Endothelial cell of umbilical vein (primary cell): ENCODE measurements at regions not wholly inside any gene's neighbourhood (a gene's known extent, or its start where the extent isn't known, plus 50 kb on each side); places are given as distances from the start of the nearest gene placed in this dataset.

Source experiments
- EZH2 ChIP-seq: IDR thresholded peaks from 2 replicates; pipeline ENCODE4 v1.6.1; 2012; ENCODE audit warnings: borderline replicate concordance, low read depth, mild to moderate bottlenecking, moderate library complexity, low read length, inconsistent platforms; ENCODE audit not compliant: severe bottlenecking
- POLR2A ChIP-seq: IDR thresholded peaks from 2 replicates; pipeline ENCODE4 v1.6.1; 2012; ENCODE audit warnings: low read depth, mild to moderate bottlenecking, control low read depth, low read length
- TF ChIP-seq, protein P1 (sequence below), 2 donors: IDR thresholded peaks; 1 replicate in 1 of 2; 2 replicates in 1 of 2; pipeline ENCODE4 v1.5.1; 2011; ENCODE audit warnings: low read length in 2 of 2, mild to moderate bottlenecking in 2 of 2, moderate library complexity in 2 of 2, control low read depth in 1 of 2, inconsistent platforms in 1 of 2, low read depth in 1 of 2; ENCODE audit not compliant: insufficient read depth in 1 of 2; ENCODE audit errors: extremely low read depth in 1 of 2
- TF ChIP-seq, protein P2 (sequence below): IDR thresholded peaks from 2 replicates; pipeline ENCODE4 v1.6.1; 2011; ENCODE audit not compliant: insufficient read depth, insufficient read length

DNA sequence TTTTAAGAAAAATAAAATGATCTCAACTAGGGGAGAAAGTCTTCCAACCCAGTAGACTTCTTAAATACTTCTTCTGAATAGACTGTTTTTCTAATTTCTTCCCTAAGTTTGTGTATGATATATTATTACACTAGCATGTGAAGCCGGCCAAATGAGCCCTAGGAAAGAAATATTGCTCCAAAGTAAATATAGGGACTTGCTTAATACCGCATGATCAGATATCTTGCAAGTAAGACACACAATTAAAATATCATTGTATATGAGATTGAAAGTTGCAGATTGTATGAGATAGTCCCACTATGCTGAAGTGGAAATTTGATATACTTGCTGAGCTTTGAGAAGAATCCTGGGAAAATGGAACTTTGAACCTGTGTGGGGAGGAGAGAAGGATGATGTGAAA is 225.7 kb downstream of the BAMBI start:
- no peak for TF ChIP-seq EZH2
- TF ChIP-seq, protein P1, sequence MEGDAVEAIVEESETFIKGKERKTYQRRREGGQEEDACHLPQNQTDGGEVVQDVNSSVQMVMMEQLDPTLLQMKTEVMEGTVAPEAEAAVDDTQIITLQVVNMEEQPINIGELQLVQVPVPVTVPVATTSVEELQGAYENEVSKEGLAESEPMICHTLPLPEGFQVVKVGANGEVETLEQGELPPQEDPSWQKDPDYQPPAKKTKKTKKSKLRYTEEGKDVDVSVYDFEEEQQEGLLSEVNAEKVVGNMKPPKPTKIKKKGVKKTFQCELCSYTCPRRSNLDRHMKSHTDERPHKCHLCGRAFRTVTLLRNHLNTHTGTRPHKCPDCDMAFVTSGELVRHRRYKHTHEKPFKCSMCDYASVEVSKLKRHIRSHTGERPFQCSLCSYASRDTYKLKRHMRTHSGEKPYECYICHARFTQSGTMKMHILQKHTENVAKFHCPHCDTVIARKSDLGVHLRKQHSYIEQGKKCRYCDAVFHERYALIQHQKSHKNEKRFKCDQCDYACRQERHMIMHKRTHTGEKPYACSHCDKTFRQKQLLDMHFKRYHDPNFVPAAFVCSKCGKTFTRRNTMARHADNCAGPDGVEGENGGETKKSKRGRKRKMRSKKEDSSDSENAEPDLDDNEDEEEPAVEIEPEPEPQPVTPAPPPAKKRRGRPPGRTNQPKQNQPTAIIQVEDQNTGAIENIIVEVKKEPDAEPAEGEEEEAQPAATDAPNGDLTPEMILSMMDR (IDR thresholded peaks at IDR 0.05; ENCODE audit: extremely low read depth in 1 of 2, insufficient read depth in 1 of 2, low read depth in 1 of 2, low read length in 2 of 2): no peak
- no peak for TF ChIP-seq POLR2A
- TF ChIP-seq, protein P2, sequence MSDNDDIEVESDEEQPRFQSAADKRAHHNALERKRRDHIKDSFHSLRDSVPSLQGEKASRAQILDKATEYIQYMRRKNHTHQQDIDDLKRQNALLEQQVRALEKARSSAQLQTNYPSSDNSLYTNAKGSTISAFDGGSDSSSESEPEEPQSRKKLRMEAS: no peak
